Erythroblast (primary cell): ENCODE measurements at regions not wholly inside any gene's neighbourhood (a gene's known extent, or its start where the extent isn't known, plus 50 kb on each side); places are given as distances from the start of the nearest gene placed in this dataset.

Experiments used
- GATA1 ChIP-seq: IDR thresholded peaks from 2 replicates; pipeline ENCODE4 v1.6.1; 2011; ENCODE audit warnings: low read depth, mild to moderate bottlenecking, control low read depth, low read length, moderate library complexity
- POLR2A ChIP-seq: IDR thresholded peaks from 2 replicates; pipeline ENCODE4 v1.6.1; 2011; ENCODE audit warnings: mild to moderate bottlenecking, low read length

DNA sequence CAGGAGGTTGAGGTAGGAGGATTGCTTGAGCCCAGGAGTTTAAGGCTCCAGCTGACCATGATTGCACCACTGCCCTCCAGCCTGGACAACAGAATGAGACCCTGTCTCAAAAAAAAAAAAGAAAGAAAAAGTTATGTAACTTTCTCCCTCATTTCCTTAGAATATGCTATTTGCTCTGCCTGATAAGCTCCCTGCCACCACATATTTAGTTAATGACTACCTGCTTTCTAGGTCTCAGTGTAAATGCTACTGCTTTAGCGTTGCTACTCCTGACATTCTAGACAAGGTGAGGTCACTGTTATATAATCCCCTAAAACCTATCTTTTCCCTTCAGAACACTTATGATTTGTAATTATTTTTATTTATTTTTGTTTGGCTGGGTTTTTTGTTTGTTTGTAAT lies 86.3 kb upstream of the AMN1 start:
- TF ChIP-seq POLR2A (no peak), GATA1 (no peak)
